ENCODE measurements at regions not wholly inside any gene's neighbourhood (a gene's known extent, or its start where the extent isn't known, plus 50 kb on each side); places are given as distances from the start of the nearest gene placed in this dataset.

DNA sequence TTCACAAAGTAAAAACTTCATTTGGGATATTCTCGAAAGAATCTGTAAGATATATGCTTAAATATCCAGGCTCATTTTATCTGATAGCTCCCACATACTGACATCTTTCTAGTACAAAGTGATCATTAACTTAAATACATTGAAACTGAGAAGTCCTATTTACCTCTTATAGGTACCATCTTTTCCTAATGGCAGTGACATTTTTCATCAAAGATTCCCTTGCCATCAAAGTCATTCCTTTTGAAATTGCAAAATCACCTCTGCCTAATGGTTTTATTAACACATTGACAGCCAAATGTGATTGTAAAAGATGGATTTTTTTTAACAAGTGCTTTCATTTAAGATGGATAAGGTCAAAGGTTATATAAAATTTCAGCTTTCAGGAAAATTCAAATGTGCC lies 346.6 kb downstream of the MFSD1 start:
- intact Hi-C loops (cut with DNase I) = no loop called here

DNA sequence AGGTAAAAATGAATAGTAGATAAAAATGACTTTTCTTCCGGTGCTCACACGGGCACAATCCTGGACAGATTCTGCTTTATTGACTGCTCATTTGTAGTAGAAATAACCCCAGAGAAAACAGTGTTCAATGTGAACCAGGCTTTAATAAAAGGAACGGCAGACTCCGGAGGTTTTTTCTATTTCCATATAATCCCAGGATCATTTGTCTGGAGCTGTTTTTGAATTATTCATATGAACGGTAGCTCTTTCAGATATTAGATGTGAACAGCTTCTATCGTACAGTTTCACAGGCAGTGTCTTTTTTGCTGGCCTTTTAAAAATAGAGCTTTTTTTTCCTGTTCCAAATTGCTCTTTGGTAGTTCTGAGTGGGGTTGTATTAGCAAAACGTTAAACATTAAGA lies 347.3 kb downstream of the MFSD1 start:
- no peak for ATAC-seq (ENCODE audit: poor library complexity)

More for the DNA sequence above, 346.6 kb downstream of the MFSD1 start:
- no peak for DNase-seq
- ATAC-seq (ENCODE audit: poor library complexity) = no peak

GRCh38 chr3:159149633-159150032 lies 347.8 kb downstream of the MFSD1 start:
- ATAC-seq (ENCODE audit: poor library complexity) = no peak
- intact Hi-C loops (cut with DNase I) = no loop called here
- no peak for DNase-seq

More for the DNA sequence above, 347.3 kb downstream of the MFSD1 start:
- intact Hi-C loops (cut with DNase I) = no loop called here
- DNase-seq = no peak

DNA sequence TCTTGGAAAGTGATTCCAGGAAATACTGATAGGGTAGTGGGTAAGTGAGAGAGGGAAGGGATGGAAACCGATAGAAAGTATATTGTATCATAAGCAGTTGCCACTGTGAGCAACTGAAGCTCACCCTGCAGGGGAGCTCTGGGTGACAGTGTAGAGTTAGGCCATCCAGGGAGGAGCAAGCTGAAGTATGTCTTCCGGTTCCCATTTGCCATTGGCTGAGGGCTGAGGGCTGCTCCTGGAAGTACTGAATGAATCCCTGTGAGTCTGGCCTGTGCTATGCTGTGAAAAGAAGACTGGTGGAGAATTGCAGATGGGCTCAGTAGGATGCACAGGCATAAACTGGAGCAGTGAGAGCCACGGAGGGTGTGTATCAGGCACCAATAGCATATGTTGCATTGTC lies 348.3 kb downstream of the MFSD1 start:
- ATAC-seq (ENCODE audit: poor library complexity) (no peak), DNase-seq (no peak)

GRCh38 chr3:159151130-159151529 lies 349.3 kb downstream of the MFSD1 start:
- no peak for DNase-seq
- intact Hi-C loops (cut with DNase I) = no loop called here
- no peak for ATAC-seq (ENCODE audit: poor library complexity)

More for the DNA sequence above, 348.3 kb downstream of the MFSD1 start:
- intact Hi-C loops (cut with DNase I) = no loop called here

DNA sequence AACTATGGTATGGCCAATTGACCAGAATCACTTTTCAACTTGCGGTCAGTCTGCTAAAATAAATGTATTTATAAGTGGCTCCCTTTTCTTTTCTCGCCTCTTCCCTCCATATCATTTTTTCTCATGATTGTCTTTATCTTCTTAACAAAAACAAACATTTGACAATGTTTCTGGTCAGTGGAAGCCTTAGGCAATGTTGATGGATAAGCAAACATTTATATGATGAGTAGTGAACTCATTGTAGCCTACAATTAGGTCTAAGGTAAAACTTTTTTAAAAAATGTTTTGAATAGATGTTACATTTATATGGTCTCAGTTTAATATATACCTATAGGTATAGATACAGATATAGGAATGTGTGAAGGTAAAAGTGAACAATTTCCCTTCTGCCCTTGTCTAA lies 355.4 kb downstream of the MFSD1 start:
- ATAC-seq (ENCODE audit: poor library complexity) (no peak), DNase-seq (no peak)
- intact Hi-C loops (cut with DNase I) = no loop called here

- DNase-seq (no peak), ATAC-seq (ENCODE audit: poor library complexity) (no peak)
- intact Hi-C loops (cut with DNase I) = no loop called here
Observed at GRCh38 chr3:159158213-159158612, 356.4 kb downstream of the MFSD1 start.

- ATAC-seq (ENCODE audit: poor library complexity) (no peak), DNase-seq (no peak)
- intact Hi-C loops (cut with DNase I) = no loop called here
Observed at GRCh38 chr3:159158801-159159200, 356.9 kb downstream of the MFSD1 start.

DNA sequence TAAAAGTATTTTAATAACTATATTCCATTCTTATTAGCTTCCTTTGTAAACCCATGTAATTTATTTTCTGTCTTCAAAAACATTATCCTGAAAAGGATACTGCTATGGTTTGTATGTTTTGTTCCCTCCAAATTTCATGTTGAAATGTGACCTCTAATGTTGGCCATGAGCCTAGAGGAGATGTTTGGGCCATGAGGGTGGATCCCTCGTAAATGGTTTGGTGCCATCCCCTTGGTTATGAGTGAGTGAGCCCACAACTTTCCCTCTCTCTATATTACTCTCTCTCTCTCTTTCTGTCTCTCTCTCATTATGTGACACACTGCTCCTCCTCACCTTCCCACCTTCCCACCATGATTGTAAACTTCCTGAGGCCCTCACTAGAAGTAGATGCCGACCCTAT lies 357.7 kb downstream of the MFSD1 start:
- intact Hi-C loops (cut with DNase I) = no loop called here
- ATAC-seq (ENCODE audit: poor library complexity) (no peak), DNase-seq (no peak)

DNA sequence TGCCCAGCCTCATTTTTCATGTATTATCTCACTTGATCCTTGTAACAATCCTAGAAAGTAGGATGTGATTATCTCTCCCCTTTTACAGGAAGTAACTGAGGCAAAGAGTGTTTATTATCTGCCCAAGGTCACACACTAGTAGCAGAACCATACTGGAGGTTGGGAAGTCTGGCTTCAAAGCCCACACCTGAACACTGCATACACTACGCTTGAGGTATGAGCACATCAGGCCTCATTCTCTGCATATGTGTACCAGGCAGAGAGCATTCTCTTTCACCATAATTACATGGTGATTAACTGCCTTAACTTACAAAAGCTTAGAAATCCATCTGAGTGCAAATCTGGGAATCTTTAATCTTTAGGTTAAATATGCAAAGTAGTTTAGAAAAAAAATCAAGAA lies 361.8 kb downstream of the MFSD1 start:
- intact Hi-C loops (cut with DNase I) = no loop called here
- ATAC-seq (ENCODE audit: poor library complexity) (no peak), DNase-seq (no peak)

- no peak for DNase-seq
- intact Hi-C loops (cut with DNase I) = no loop called here
Observed at GRCh38 chr3:159165961-159166360, 364.1 kb downstream of the MFSD1 start.

DNA sequence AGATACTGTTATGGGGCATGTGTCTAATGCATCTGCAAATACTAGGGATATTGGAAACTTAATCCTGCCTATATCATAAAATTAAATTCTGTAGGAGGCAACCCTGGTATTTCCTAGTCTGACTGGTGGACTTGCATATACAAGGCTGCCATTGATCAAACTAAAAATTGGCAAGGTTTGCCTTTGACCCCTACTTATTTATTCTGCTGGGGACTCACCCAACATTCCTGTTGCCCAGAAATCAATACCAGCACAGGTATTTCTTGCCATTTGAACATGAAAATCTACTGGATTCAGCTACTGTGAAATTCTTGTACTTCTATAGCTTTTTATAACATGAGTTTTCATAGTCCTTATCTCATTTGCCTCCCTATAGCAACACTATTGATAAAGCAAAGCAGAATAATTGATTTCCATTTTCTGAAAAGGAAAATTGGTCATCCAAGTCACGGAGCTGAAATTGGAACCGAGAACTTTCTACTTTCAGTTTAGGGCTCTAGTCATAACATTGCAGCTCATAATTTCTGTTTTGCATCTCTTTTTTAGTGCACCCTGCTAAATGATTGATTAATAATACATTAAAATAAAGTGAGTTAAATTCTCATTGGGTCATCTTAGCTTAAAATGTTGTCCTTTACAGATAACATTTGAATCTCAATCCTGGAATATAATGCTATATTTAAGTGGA lies 365.2 kb downstream of the MFSD1 start:
- DNase-seq = no peak
- ATAC-seq (ENCODE audit: poor library complexity) = no peak
- intact Hi-C loops (cut with DNase I) = no loop called here

More at GRCh38 chr3:159165961-159166360, 364.1 kb downstream of the MFSD1 start:
- ATAC-seq (ENCODE audit: poor library complexity) = no peak

GRCh38 chr3:159168788-159169187 lies 366.9 kb downstream of the MFSD1 start:
- DNase-seq (no peak), ATAC-seq (ENCODE audit: poor library complexity) (no peak)
- intact Hi-C loops (cut with DNase I) = no loop called here

- DNase-seq = no peak
- intact Hi-C loops (cut with DNase I) = no loop called here
- ATAC-seq (ENCODE audit: poor library complexity) = no peak
Observed at GRCh38 chr3:159169828-159170227, 368.0 kb downstream of the MFSD1 start.

DNA sequence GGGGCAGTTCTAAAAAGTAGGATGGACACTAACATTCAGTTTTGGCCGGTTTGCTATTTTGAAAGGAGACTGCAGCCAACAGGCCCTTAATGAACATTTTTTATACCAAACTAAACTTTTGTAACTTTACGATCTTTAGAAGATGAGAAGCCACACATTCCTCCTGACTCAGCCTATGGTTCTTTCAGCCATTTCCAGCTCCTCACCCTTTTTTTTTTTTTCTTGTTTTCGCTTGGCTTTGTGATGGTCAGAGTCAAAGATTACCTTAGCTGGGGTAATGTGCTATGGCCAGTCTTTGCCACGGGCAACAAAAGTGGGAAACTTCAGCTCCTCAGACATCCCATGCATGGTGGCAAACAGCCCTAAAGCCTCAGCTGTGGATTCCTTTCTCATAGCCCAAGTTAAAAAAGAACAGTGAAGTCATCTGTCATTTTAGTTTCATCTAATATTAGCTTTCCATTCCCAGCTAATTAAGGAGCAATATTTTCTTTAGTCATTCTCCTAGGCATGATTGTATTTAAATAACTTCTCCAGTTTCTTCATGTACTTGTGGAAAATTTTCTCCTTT lies 368.7 kb downstream of the MFSD1 start:
- intact Hi-C loops (cut with DNase I) = no loop called here
- DNase-seq = no peak
- no peak for ATAC-seq (ENCODE audit: poor library complexity)

DNA sequence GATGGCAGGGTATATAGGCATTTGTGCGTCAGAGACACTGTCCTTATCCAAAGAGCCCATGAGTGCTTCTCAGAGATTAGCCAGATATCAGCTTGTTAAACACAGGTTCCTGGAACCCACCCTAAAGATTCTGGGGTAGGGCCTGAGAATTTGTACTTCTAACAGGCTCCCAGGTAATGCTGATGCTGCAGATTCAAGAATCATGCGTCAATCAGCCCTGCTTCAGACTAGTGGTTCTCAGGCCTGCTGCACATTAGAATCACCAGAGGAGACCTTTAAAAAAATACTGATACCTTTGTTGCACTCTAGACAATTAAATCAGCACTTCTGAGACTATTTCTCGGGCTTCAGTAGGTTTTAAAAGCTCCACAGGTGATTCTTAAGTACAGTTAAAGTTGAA lies 369.5 kb downstream of the MFSD1 start:
- no peak for DNase-seq
- no peak for ATAC-seq (ENCODE audit: poor library complexity)
- intact Hi-C loops (cut with DNase I) = no loop called here

DNA sequence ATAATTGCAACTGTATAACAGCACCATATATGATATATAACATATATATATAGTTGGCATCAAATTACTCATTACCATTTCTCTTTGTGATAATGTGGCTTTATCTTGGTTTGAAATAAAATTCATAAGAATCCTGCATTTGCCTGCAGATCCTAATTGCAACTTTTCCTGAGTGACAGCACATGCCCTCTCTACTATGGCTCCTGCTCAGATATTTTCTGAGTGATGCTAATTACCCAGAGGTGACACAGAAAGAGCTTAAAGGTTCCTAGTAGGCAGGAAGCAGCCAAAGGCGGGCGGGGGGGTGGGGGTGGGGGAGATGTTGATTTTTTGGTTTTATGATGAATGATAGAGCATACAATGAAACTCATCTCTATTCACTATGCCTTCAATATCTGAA lies 370.6 kb downstream of the MFSD1 start:
- ATAC-seq (ENCODE audit: poor library complexity) = no peak
- DNase-seq = no peak
- intact Hi-C loops (cut with DNase I) = no loop called here

DNA sequence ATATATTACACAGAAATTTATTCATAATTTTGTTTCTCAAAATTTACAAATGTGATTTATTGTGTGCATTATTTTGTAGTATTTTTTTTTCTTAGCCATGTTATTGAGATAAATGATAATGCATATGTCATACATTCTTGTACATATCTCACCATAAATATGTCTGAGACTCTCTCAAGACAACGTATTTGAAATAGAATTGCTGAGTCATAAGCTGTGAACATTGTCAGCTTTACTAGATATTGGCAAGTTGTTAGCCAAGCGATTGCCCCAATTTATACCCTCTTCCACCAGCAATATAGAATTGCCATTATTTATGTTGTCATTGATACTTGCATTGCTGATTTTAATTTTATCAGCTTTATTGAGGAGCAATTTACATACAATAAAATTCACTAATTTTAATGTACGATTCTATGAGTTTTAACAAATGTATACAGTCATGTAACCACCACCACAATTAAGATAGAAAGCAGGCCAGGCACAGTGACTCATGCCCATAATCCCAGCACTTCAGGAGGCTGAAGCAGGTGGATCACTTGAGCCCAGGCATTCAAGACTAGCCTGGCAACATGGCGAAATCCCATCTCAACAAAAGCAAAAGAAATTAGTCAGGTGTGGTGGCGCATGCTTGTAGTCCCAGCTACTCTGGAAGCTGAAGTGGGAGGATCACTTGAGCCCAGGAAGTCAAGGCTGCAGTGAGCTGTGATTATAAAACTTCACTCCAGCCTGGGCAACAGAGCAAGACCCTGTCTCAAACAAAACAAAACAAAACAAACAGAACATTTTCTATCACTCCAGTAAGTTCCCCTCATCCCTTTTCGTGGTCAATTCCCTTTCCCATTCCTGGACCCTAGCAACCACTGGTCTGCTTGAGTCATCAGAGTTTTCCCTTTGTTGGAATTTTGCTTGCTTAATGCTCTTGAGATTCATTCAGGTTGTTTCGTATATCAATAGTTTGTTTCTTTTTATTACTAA lies 373.1 kb downstream of the MFSD1 start:
- intact Hi-C loops (cut with DNase I) = no loop called here
- no peak for DNase-seq
- no peak for ATAC-seq (ENCODE audit: poor library complexity)

GRCh38 chr3:159178209-159178897 lies 376.5 kb downstream of the MFSD1 start:
- intact Hi-C loops (cut with DNase I) = no loop called here
- ATAC-seq (ENCODE audit: poor library complexity) (no peak), DNase-seq (no peak)
